Body of pancreas (tissue), 4 donors: ENCODE measurements at regions not wholly inside any gene's neighbourhood (a gene's known extent, or its start where the extent isn't known, plus 50 kb on each side); places are given as distances from the start of the nearest gene placed in this dataset.

Experiments
- ATAC-seq: fragments of 150-250 bp; one replicate; pipeline ENCODE4 v1.9.1; 2016
- DNase-seq, 4 donors: peaks; one replicate each; pipeline ENCODE4 v3.0.0-alpha.2; 2019
- H3K27ac ChIP-seq, 4 donors: fragments of 200-600 bp; sonication (generic); 1 replicate in 3 of 4; 2 replicates in 1 of 4; pipeline versions ENCODE4 v1.5.1 to v1.6.1; 2016 to 2019; ENCODE audit warnings: mild to moderate bottlenecking in 1 of 4, mixed read lengths in 1 of 4, moderate library complexity in 1 of 4
- H3K27me3 ChIP-seq, 2 donors: fragments of 200-600 bp; sonication (generic); one replicate each; pipeline ENCODE4 v1.6.0; 2016; ENCODE audit warnings: mild to moderate bottlenecking in 1 of 2
- H3K36me3 ChIP-seq, 2 donors: fragments of 200-600 bp; sonication (generic); replicated peaks in 1 of 2; 2 replicates each; pipeline ENCODE4 v1.5.1; 2016; ENCODE audit warnings: low read depth in 2 of 2; ENCODE audit not compliant: insufficient read depth in 1 of 2
- H3K4me1 ChIP-seq: fragments of 200-600 bp; sonication (generic); one replicate; pipeline ENCODE4 v1.6.0; 2016
- H3K4me3 ChIP-seq, 2 donors: fragments of 200-600 bp; sonication (generic); 1 replicate in 1 of 2; 2 replicates in 1 of 2; pipeline ENCODE4 v1.5.1; 2016 to 2019
- H3K9me3 ChIP-seq, 3 donors: fragments of 200-600 bp; sonication (generic); 1 replicate in 2 of 3; 2 replicates in 1 of 3; pipeline ENCODE4 v1.5.1; 2016
- POLR2A ChIP-seq, 3 donors: fragments of 450-650 bp; IDR thresholded peaks; one replicate each; pipeline ENCODE4 v1.6.1; 2016; ENCODE audit warnings: antibody characterized with exemption in 3 of 3, mild to moderate bottlenecking in 2 of 3
- WGBS, 2 donors: methylation state at CpG; one replicate each; pipeline ENCODE4 v1.1.5; 2017; 5-methylcytosine and 5-hydroxymethylcytosine counted together
- intact Hi-C: fragments of 100-400 bp; cut with DNase I; formaldehyde crosslinking; loops from one replicate; pipeline ENCODE4 v1.15.1; 2023
- TF ChIP-seq, protein P1 (sequence below), 7 experiments: fragments of 450-650 bp in 4 of 7; fragments of 200-600 bp in 3 of 7; sonication (generic) in 3 of 7; IDR thresholded peaks; one replicate each; pipeline ENCODE4 v1.5.1; 2016 to 2019; ENCODE audit warnings: antibody characterized with exemption in 7 of 7

DNA sequence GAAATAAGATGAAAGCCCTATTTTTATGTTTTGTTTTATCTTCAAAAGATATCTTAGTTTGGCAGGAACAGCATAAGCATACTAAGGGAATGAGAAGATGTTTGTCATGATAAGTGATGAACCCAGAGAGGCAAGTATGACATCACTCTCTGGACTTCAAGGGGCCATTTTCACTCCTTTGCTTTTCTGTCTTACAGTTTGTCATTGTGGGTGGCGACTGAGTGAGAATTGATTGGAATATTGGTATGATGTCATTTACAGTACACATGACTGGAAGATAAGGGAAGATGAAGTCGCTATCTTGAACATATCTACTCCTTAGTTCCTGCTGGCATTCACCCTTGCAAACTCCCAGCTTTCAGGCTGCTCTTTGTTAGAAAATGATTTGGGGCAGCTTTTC, 258.1 kb upstream of the RAB4A start:
- H3K36me3 ChIP-seq = no peaks in the 10 kb centered on the region
- no peaks in the 10 kb centered on the region for H3K4me1 ChIP-seq
- DNase-seq (no peak), ATAC-seq (no peak)
- no peaks in the 10 kb centered on the region for H3K27me3 ChIP-seq
- no peak overlapping the region for H3K4me3 ChIP-seq
- no peaks in the 10 kb centered on the region for H3K9me3 ChIP-seq
- WGBS, 2 donors = 56 to 63% methylated on average over 2 of the region's 2 CpGs
- intact Hi-C loops = no loop called here
- H3K27ac ChIP-seq = no peak overlapping the region
- TF ChIP-seq, protein P1, sequence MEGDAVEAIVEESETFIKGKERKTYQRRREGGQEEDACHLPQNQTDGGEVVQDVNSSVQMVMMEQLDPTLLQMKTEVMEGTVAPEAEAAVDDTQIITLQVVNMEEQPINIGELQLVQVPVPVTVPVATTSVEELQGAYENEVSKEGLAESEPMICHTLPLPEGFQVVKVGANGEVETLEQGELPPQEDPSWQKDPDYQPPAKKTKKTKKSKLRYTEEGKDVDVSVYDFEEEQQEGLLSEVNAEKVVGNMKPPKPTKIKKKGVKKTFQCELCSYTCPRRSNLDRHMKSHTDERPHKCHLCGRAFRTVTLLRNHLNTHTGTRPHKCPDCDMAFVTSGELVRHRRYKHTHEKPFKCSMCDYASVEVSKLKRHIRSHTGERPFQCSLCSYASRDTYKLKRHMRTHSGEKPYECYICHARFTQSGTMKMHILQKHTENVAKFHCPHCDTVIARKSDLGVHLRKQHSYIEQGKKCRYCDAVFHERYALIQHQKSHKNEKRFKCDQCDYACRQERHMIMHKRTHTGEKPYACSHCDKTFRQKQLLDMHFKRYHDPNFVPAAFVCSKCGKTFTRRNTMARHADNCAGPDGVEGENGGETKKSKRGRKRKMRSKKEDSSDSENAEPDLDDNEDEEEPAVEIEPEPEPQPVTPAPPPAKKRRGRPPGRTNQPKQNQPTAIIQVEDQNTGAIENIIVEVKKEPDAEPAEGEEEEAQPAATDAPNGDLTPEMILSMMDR (IDR thresholded peaks at IDR 0.05) = no peak
- no peak for TF ChIP-seq POLR2A (IDR thresholded peaks at IDR 0.05)

DNA sequence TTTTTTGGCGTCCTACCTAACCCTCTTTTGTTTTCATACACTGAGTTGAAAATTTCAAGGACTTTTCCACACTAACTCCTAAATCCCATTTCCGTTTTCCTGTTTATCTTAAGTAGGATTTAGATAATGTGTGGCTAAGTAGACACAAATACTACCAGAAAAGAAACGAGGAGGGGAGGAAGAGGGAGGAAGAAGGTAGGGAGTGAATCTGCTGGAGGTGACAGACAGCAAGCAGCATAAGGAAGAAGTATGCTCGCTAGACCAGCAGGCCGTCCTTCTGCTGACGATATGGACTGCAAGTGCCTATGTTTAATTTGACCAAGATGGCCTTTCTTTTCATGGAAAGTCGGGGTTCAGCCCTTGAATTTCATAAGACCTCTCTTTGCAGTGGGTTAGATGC, 256.9 kb upstream of the RAB4A start:
- WGBS, 2 donors = 55% methylated on average over 7 of the region's 7 CpGs
- no peaks in the 10 kb centered on the region for H3K36me3 ChIP-seq
- TF ChIP-seq POLR2A (IDR thresholded peaks at IDR 0.05) = no peak
- TF ChIP-seq, protein P1 (IDR thresholded peaks at IDR 0.05) = no peak
- H3K27me3 ChIP-seq = no peaks in the 10 kb centered on the region
- no peak for DNase-seq
- no peaks in the 10 kb centered on the region for H3K9me3 ChIP-seq
- no peak overlapping the region for H3K4me3 ChIP-seq
- no peak overlapping the region for H3K27ac ChIP-seq
- no peak for ATAC-seq
- intact Hi-C loops = no loop called here
- H3K4me1 ChIP-seq = no peaks in the 10 kb centered on the region

DNA sequence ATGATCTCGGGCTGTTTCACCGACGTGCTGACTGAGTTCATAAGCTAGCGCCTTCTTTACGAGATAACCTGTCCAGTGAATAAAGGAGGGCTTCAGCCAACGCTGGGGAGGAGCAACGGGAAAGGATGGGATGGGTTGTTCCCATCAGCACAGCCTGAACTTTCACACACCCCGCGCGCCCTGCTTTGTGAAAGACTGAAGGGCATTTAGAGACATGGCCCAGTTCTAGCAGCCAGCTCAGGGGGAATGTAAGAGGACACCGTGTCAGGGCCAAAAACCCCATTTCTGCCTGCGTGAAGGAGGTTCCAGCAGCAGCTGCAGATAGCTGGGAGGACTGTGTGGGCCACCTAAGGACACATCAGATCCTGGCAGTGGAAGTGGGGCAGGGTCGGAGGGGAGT, 255.1 kb upstream of the RAB4A start:
- H3K27me3 ChIP-seq = no peaks in the 10 kb centered on the region
- intact Hi-C loops = no loop called here
- ATAC-seq (no peak), DNase-seq (no peak)
- TF ChIP-seq POLR2A (IDR thresholded peaks at IDR 0.05) = no peak
- TF ChIP-seq, protein P1 (IDR thresholded peaks at IDR 0.05) = no peak
- H3K9me3 ChIP-seq = no peaks in the 10 kb centered on the region
- no peaks in the 10 kb centered on the region for H3K4me1 ChIP-seq
- WGBS, 2 donors = 79 to 83% methylated on average over 13 of the region's 13 CpGs
- no peak overlapping the region for H3K27ac ChIP-seq
- H3K4me3 ChIP-seq = no peak overlapping the region
- H3K36me3 ChIP-seq = no peaks in the 10 kb centered on the region

DNA sequence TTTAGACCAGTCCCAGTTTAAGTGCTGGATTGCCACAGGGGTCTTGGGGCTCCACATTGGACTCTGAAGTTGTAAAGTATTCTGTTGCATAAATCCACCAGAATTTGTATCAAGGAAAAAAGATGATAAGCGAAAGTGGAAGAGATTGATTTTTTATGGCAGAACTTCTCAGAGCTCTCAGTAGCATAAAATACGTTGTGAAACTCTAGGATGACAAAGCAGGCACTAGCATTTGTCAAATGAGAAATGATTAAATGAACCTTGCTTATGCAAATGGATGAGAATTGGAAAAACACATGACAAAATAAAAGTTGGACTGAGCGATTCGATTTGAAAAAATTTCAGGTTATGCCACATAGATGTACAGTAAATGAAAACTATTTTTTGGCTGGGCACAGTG, 253.8 kb upstream of the RAB4A start:
- Histone ChIP-seq H3K9me3 (no peaks in the 10 kb centered on the region), H3K4me3 (no peak overlapping the region), H3K27ac (no peak overlapping the region), H3K36me3 (no peaks in the 10 kb centered on the region), H3K27me3 (no peaks in the 10 kb centered on the region), H3K4me1 (no peaks in the 10 kb centered on the region)
- no peak for TF ChIP-seq POLR2A (IDR thresholded peaks at IDR 0.05)
- TF ChIP-seq, protein P1 (IDR thresholded peaks at IDR 0.05) = no peak
- intact Hi-C loops = no loop called here
- no peak for ATAC-seq
- WGBS, 2 donors = 70 to 76% methylated on average over 4 of the region's 4 CpGs
- DNase-seq = no peak

DNA sequence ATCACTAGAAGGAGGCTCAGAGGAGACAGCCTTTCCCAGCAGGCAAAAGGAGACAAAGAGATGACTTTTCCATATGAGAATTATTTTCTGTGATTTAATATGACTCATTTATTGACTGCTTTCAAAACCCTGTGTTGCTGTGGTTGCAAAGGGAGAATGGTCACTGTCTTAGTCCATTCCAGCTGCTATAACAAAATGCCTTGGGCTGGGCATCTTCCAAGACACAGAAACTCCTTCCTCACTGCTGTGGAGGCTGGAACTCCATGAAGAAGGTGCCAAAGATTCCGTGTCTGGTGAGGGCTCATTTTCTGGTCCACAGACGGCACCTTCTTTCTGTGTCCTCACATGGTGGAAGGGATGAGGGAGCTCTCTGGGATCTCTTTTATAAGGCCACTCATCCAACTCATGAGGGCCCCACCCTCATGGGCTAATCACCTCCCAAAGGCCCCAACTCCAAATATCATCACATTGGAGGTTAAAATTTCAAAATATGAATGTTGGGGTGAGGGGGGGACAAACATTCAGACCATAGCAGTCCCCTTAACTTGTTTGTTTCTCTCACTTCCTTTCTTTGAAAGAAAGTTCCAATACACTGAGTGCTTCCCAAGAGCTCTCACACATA, 252.1 kb upstream of the RAB4A start:
- Histone ChIP-seq H3K36me3 (no peaks in the 10 kb centered on the region), H3K9me3 (no peaks in the 10 kb centered on the region), H3K27ac (no peak overlapping the region), H3K4me1 (no peaks in the 10 kb centered on the region), H3K27me3 (no peaks in the 10 kb centered on the region), H3K4me3 (no peak overlapping the region)
- no peak for ATAC-seq
- no peak for TF ChIP-seq POLR2A (IDR thresholded peaks at IDR 0.05)
- TF ChIP-seq, protein P1 (IDR thresholded peaks at IDR 0.05) = no peak
- no peak for DNase-seq
- intact Hi-C loops = no loop called here
- WGBS, 2 donors = 81 to 93% methylated on average over 2 of the region's 2 CpGs
